ENCODE measurements at regions not wholly inside any gene's neighbourhood (a gene's known extent, or its start where the extent isn't known, plus 50 kb on each side); places are given as distances from the start of the nearest gene placed in this dataset.

- TF ChIP-seq POLR2AphosphoS5 (IDR thresholded peaks at IDR 0.05) = no peak
- TF ChIP-seq CTCF (IDR thresholded peaks at IDR 0.05) = no peak
- no peak for TF ChIP-seq EP300 (IDR thresholded peaks at IDR 0.05)
- no peak for TF ChIP-seq POLR2A (IDR thresholded peaks at IDR 0.05)
Measured at GRCh38 chr2:3009005-3009404, 368.6 kb downstream of the EIPR1 start.
